Fibroblast of the aortic adventitia (primary cell): ENCODE measurements at regions not wholly inside any gene's neighbourhood (a gene's known extent, or its start where the extent isn't known, plus 50 kb on each side); places are given as distances from the start of the nearest gene placed in this dataset.

ENCODE experiments used
- DNase-seq: peaks from one replicate; pipeline ENCODE4 v3.0.0-alpha.2; 2010; ENCODE audit warnings: low read depth
- H3K4me3 ChIP-seq: 2 replicates; pipeline ENCODE4 v1.5.1; 2011; ENCODE audit warnings: low read depth, mild to moderate bottlenecking, control low read depth, low read length, moderate library complexity
- TF ChIP-seq, protein P1 (sequence below): IDR thresholded peaks from 2 replicates; pipeline ENCODE4 v1.5.1; 2011; ENCODE audit warnings: mild to moderate bottlenecking, low read length, control low read depth, inconsistent platforms; ENCODE audit not compliant: insufficient read depth

DNA sequence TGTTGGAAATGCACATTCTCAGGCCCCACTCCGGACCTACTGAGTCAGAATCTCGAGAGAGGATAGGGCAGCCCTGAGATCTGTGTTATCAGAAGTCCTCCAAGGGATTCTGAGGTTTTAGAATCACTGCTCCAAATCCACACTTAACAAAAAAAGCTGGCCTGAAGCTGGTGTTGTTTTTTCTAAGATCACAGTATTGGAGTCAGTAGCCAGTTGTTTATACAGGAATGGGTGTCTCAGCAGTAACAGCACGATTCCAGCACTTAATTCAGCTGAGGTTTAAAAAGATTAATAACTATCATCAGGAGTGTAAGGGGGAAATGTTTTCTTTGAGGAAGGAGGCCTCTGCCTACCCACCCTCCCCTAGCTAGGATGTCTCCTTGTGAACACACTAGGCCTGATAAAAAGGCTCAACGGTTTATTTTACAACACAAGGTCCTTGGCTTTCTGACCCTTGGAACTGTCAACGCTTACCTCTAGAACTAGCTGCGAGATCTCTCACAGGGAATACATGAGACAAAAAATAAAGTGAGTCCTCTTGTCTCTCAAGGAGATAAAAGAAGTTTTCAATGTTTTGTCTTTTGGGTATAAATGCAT lies 505.4 kb downstream of the CD83 start:
- TF ChIP-seq, protein P1, sequence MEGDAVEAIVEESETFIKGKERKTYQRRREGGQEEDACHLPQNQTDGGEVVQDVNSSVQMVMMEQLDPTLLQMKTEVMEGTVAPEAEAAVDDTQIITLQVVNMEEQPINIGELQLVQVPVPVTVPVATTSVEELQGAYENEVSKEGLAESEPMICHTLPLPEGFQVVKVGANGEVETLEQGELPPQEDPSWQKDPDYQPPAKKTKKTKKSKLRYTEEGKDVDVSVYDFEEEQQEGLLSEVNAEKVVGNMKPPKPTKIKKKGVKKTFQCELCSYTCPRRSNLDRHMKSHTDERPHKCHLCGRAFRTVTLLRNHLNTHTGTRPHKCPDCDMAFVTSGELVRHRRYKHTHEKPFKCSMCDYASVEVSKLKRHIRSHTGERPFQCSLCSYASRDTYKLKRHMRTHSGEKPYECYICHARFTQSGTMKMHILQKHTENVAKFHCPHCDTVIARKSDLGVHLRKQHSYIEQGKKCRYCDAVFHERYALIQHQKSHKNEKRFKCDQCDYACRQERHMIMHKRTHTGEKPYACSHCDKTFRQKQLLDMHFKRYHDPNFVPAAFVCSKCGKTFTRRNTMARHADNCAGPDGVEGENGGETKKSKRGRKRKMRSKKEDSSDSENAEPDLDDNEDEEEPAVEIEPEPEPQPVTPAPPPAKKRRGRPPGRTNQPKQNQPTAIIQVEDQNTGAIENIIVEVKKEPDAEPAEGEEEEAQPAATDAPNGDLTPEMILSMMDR, result no peak

DNA sequence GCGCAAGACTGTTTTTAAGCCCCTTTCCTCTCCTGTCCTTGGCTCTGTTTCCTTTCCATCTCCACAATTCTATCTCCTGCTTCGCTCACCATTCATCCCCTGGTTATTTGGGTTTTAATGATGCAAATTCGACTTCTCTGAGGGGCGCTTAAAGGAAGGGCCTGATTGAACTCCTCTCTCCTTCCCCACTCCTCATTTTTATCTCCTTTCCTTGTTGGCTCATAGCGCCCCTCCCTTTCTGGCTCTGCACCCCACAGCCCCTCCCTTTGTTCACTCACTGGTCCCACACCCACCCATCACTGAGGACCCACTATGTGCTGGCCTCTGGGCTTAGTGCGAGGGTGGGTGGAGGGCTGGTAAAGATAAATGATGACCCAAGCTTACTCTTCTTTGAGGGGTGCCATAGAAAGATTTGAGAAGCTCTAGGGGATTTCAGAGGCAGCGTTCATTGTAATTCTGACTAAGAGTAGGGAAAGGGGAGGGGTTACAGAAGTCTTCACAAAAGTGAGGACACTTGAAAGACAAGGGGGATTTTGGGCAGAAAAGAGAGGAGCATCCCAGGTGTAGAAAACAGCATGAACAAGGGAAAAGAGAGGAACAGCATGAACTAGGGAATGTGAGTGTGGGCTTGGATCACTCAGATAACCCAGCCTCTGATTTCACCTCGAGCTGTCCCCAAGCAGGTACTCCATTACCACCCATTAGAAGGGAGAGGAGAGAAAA lies 507.8 kb downstream of the CD83 start:
- DNase-seq, result no peak
- TF ChIP-seq, protein P1, result no peak

More for the DNA sequence above, 505.4 kb downstream of the CD83 start:
- no peak for DNase-seq
- H3K4me3 ChIP-seq, result no peak overlapping the region

GRCh38 chr6:14626556-14626955 lies 509.0 kb downstream of the CD83 start:
- TF ChIP-seq, protein P1, result no peak
- H3K4me3 ChIP-seq, result no peak overlapping the region
- no peak for DNase-seq

More for the DNA sequence above, 507.8 kb downstream of the CD83 start:
- no peak overlapping the region for H3K4me3 ChIP-seq

DNA sequence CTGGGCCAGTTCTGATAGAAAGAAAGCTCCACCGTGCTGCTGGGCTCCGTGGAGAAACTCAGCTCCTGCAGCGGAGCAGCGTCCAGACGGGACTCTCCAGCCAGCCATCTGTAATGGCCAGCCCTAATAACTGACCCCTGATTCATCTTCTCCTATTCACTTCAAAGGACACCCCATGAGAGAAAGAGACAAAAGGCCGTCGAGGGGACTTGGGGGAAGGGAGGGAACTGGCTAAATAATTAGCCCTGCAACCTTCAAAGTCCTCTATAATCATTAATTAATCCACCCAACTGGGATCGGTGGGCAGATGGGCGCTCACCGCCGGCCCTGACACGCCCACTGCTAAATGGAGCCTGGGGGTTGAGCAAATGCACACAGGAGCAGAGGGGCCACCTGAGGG lies 512.4 kb downstream of the CD83 start:
- TF ChIP-seq, protein P1, result no peak
- H3K4me3 ChIP-seq, result no peak overlapping the region
- DNase-seq, result no peak

- no peak for DNase-seq
- TF ChIP-seq, protein P1, result no peak
- no peak overlapping the region for H3K4me3 ChIP-seq
These were observed 515.9 kb downstream of the CD83 start for GRCh38 chr6:14633479-14633878.

- TF ChIP-seq, protein P1, result no peak
- H3K4me3 ChIP-seq, result no peak overlapping the region
- no peak for DNase-seq
These were observed 516.5 kb downstream of the CD83 start for GRCh38 chr6:14634072-14634471.

- no peak overlapping the region for H3K4me3 ChIP-seq
- TF ChIP-seq, protein P1, result no peak
- no peak for DNase-seq
These were observed 517.6 kb downstream of the CD83 start for GRCh38 chr6:14635195-14635594.
